Eye (tissue), 1 donor: ENCODE measurements at regions not wholly inside any gene's neighbourhood (a gene's known extent, or its start where the extent isn't known, plus 50 kb on each side); places are given as distances from the start of the nearest gene placed in this dataset.

Experiments
- DNase-seq: peaks from one replicate; pipeline ENCODE4 v3.0.0-alpha.2; 2015

- no peak for DNase-seq
Measured at GRCh38 chr20:22368235-22368634, 216.1 kb downstream of the FOXA2 start.

GRCh38 chr20:22366631-22367030 lies 217.7 kb downstream of the FOXA2 start:
- DNase-seq = no peak

- no peak for DNase-seq
Measured at GRCh38 chr20:22354647-22355046, 229.7 kb downstream of the FOXA2 start.

- DNase-seq = no peak
Measured at GRCh38 chr20:22353586-22353985, 230.8 kb downstream of the FOXA2 start.

GRCh38 chr20:22352019-22352418 lies 232.4 kb downstream of the FOXA2 start:
- DNase-seq = no peak

GRCh38 chr20:22350624-22351023 lies 233.7 kb downstream of the FOXA2 start:
- DNase-seq = no peak

- no peak for DNase-seq
Measured at GRCh38 chr20:22348010-22348409, 236.4 kb downstream of the FOXA2 start.

- no peak for DNase-seq
Measured at GRCh38 chr20:22346716-22347115, 237.7 kb downstream of the FOXA2 start.

- no peak for DNase-seq
Measured at GRCh38 chr20:22343612-22344011, 240.8 kb downstream of the FOXA2 start.

- no peak for DNase-seq
Measured at GRCh38 chr20:22342410-22342809, 242.0 kb downstream of the FOXA2 start.

- no peak for DNase-seq
Measured at GRCh38 chr20:22341508-22341907, 242.9 kb downstream of the FOXA2 start.

GRCh38 chr20:22339946-22340345 lies 244.4 kb downstream of the FOXA2 start:
- DNase-seq = no peak

- peak; percentile 92 for DNase-seq
Measured at GRCh38 chr20:22339091-22339881, 245.1 kb downstream of the FOXA2 start.

GRCh38 chr20:22338140-22338708 lies 246.1 kb downstream of the FOXA2 start:
- no peak for DNase-seq

- no peak for DNase-seq
Measured at GRCh38 chr20:22335210-22335609, 249.2 kb downstream of the FOXA2 start.

- peak; percentile 85 for DNase-seq
Measured at GRCh38 chr20:22333885-22334545, 250.4 kb downstream of the FOXA2 start.

GRCh38 chr20:22324505-22324904 lies 259.9 kb downstream of the FOXA2 start:
- no peak for DNase-seq

GRCh38 chr20:22322513-22322912 lies 261.9 kb downstream of the FOXA2 start:
- DNase-seq = no peak

GRCh38 chr20:22321191-22321590 lies 263.2 kb downstream of the FOXA2 start:
- DNase-seq = no peak

GRCh38 chr20:22320245-22320915 lies 264.0 kb downstream of the FOXA2 start:
- no peak for DNase-seq

- no peak for DNase-seq
Measured at GRCh38 chr20:22315771-22316170, 268.6 kb downstream of the FOXA2 start.

- no peak for DNase-seq
Measured at GRCh38 chr20:22315073-22315472, 269.3 kb downstream of the FOXA2 start.

- peak; percentile 83 for DNase-seq
Measured at GRCh38 chr20:22312744-22313346, 271.5 kb downstream of the FOXA2 start.
